DND-41 (cell line): ENCODE measurements at regions not wholly inside any gene's neighbourhood (a gene's known extent, or its start where the extent isn't known, plus 50 kb on each side); places are given as distances from the start of the nearest gene placed in this dataset.

ENCODE experiments used
- ATAC-seq: fragments of 200-7000 bp; cut with Tn5 transposase; 3 replicates; pipeline ENCODE4 v1.9.1; 2021; ENCODE audit warnings: low read depth; ENCODE audit not compliant: insufficient read depth
- DNase-seq: peaks from one replicate; pipeline ENCODE4 v3.0.0-alpha.2; 2020
- H2AFZ ChIP-seq: 2 replicates; pipeline ENCODE4 v1.6.0; 2012; ENCODE audit warnings: low read depth, low read length
- H3K27ac ChIP-seq: 2 replicates; pipeline ENCODE4 v1.5.1; 2012; ENCODE audit warnings: low read length, inconsistent platforms
- H3K27me3 ChIP-seq: fragments of 200-600 bp; sonication (generic); 2 replicates; pipeline ENCODE4 v1.6.0; 2012; ENCODE audit warnings: low read length, mild to moderate bottlenecking, inconsistent platforms; ENCODE audit not compliant: insufficient read depth, poor library complexity
- H3K36me3 ChIP-seq: 2 replicates; pipeline ENCODE4 v1.5.1; 2012; ENCODE audit warnings: low read length, inconsistent platforms; ENCODE audit not compliant: insufficient read depth
- H3K4me1 ChIP-seq: 2 replicates; pipeline ENCODE4 v1.5.1; 2012; ENCODE audit warnings: mild to moderate bottlenecking, low read length; ENCODE audit not compliant: insufficient read depth
- H3K4me2 ChIP-seq: 2 replicates; pipeline ENCODE4 v1.6.0; 2012; ENCODE audit warnings: mild to moderate bottlenecking, moderate library complexity, low read length, inconsistent platforms; ENCODE audit not compliant: insufficient read depth
- H3K4me3 ChIP-seq, 2 experiments: fragments of 200-600 bp in 1 of 2; shearing (Covaris generic) in 1 of 2; 2 replicates each; pipeline ENCODE4 v1.5.1; 2012 to 2016; ENCODE audit warnings: inconsistent platforms in 2 of 2, low read length in 2 of 2, mild to moderate bottlenecking in 2 of 2, low read depth in 1 of 2, moderate library complexity in 1 of 2
- H3K79me2 ChIP-seq: 2 replicates; pipeline ENCODE4 v1.6.0; 2012; ENCODE audit warnings: low read length, inconsistent platforms; ENCODE audit not compliant: insufficient read depth
- H3K9ac ChIP-seq: 2 replicates; pipeline ENCODE4 v1.6.0; 2012; ENCODE audit warnings: low read depth, mild to moderate bottlenecking, inconsistent platforms, low read length, moderate library complexity
- H3K9me3 ChIP-seq: 2 replicates; pipeline ENCODE4 v1.5.1; 2012; ENCODE audit warnings: low read length, moderate library complexity, mild to moderate bottlenecking, inconsistent platforms; ENCODE audit not compliant: insufficient read depth, severe bottlenecking
- H4K20me1 ChIP-seq: 2 replicates; pipeline ENCODE4 v1.6.0; 2012; ENCODE audit warnings: low read length; ENCODE audit not compliant: insufficient read depth
- CTCF ChIP-seq: IDR thresholded peaks from 2 replicates; pipeline ENCODE4 v1.5.1; 2012; ENCODE audit warnings: borderline replicate concordance, low read length, moderate library complexity, mild to moderate bottlenecking; ENCODE audit not compliant: poor library complexity, severe bottlenecking; ENCODE audit errors: extremely low read depth
- EZH2 ChIP-seq: IDR thresholded peaks from 3 replicates; pipeline ENCODE4 v1.6.1; 2012; ENCODE audit warnings: borderline replicate concordance, low read depth, mild to moderate bottlenecking, moderate library complexity, low read length, inconsistent platforms; ENCODE audit not compliant: severe bottlenecking

- ATAC-seq (no peak), DNase-seq (no peak)
- H3K79me2 ChIP-seq = no peaks in the 10 kb centered on the region
- H4K20me1 ChIP-seq = no peaks in the 10 kb centered on the region
- H3K9me3 ChIP-seq = no peaks in the 10 kb centered on the region
- no peaks in the 10 kb centered on the region for H3K36me3 ChIP-seq
- TF ChIP-seq EZH2 (no peak), CTCF (no peak)
- no peaks in the 10 kb centered on the region for H3K4me1 ChIP-seq
- H3K4me3 ChIP-seq = no peak overlapping the region
- H3K4me2 ChIP-seq = no peak overlapping the region
- H3K9ac ChIP-seq = no peak overlapping the region
- no peaks in the 10 kb centered on the region for H3K27me3 ChIP-seq
- H3K27ac ChIP-seq = no peak overlapping the region
- H2AFZ ChIP-seq = no peak overlapping the region
Observed at GRCh38 chr6:48016020-48016755, 94.8 kb downstream of the PTCHD4 start.

GRCh38 chr6:47992809-47993208, 118.2 kb downstream of the PTCHD4 start:
- no peak overlapping the region for H3K4me3 ChIP-seq
- H3K27ac ChIP-seq = no peak overlapping the region
- H4K20me1 ChIP-seq = no peaks in the 10 kb centered on the region
- H3K36me3 ChIP-seq = no peaks in the 10 kb centered on the region
- H3K4me1 ChIP-seq = no peaks in the 10 kb centered on the region
- H3K9ac ChIP-seq = no peak overlapping the region
- DNase-seq = no peak
- H3K9me3 ChIP-seq = no peaks in the 10 kb centered on the region
- ATAC-seq = no peak
- H2AFZ ChIP-seq = no peak overlapping the region
- no peak overlapping the region for H3K4me2 ChIP-seq
- no peaks in the 10 kb centered on the region for H3K79me2 ChIP-seq
- TF ChIP-seq CTCF (no peak), EZH2 (no peak)
- H3K27me3 ChIP-seq = no peaks in the 10 kb centered on the region

- Histone ChIP-seq H3K4me3 (no peak overlapping the region), H3K36me3 (no peaks in the 10 kb centered on the region), H3K9me3 (no peaks in the 10 kb centered on the region), H3K79me2 (no peaks in the 10 kb centered on the region), H3K4me2 (no peak overlapping the region), H3K27me3 (no peaks in the 10 kb centered on the region), H2AFZ (no peak overlapping the region), H3K27ac (no peak overlapping the region), H3K4me1 (no peaks in the 10 kb centered on the region), H4K20me1 (no peaks in the 10 kb centered on the region), H3K9ac (no peak overlapping the region)
- DNase-seq (no peak), ATAC-seq (no peak)
- TF ChIP-seq EZH2 = no peak
- no peak for TF ChIP-seq CTCF
Observed at GRCh38 chr6:47983491-47983890, 127.5 kb downstream of the PTCHD4 start.
